B cell (primary cell): ENCODE measurements at regions not wholly inside any gene's neighbourhood (a gene's known extent, or its start where the extent isn't known, plus 50 kb on each side); places are given as distances from the start of the nearest gene placed in this dataset.
A peak's percentile ranks its signal among the peaks of the same experiment; 100 is the strongest.

Source experiments
- ATAC-seq: fragments of 200-7000 bp; cut with Tn5 transposase; one replicate; pipeline ENCODE4 v1.10.0; 2021; ENCODE audit warnings: low read depth, mild to moderate bottlenecking, moderate number of reproducible peaks, moderate library complexity
- CTCF ChIA-PET: fragments of 350-600 bp; sonication (Branson Sonifier 250); formaldehyde crosslinking; loops from one replicate; lab custom pipeline; 2021; ENCODE audit warnings: antibody characterized with exemption, inconsistent platforms; lab: Charles Lee
- POLR2A ChIA-PET: fragments of 350-600 bp; sonication (Branson Sonifier 250); formaldehyde crosslinking; loops from one replicate; lab custom pipeline; 2021; ENCODE audit warnings: antibody characterized with exemption; lab: Charles Lee
- DNase-seq: peaks from one replicate; pipeline ENCODE4 v3.0.0; 2013
- H2AFZ ChIP-seq: 2 replicates; pipeline ENCODE4 v1.6.1; 2012; ENCODE audit warnings: mild to moderate bottlenecking, low read depth, low read length; ENCODE audit not compliant: insufficient read depth, poor library complexity, severe bottlenecking
- H3K27ac ChIP-seq, 2 donors: 1 replicate in 1 of 2; 2 replicates in 1 of 2; pipeline ENCODE4 v1.5.1; 2012 to 2013; ENCODE audit warnings: low read length in 2 of 2, mild to moderate bottlenecking in 2 of 2, moderate library complexity in 1 of 2
- H3K27me3 ChIP-seq, 4 experiments: fragments of 200-600 bp in 1 of 4; sonication (generic) in 1 of 4; replicated peaks in 1 of 4; 1 replicate in 2 of 4; 2 replicates in 2 of 4; pipeline versions ENCODE4 v1.6.1 to v1.7.0; 2013 to 2016; ENCODE audit warnings: low read length in 3 of 4, mild to moderate bottlenecking in 2 of 4, mixed read lengths in 1 of 4, moderate library complexity in 1 of 4; ENCODE audit not compliant: insufficient read depth in 4 of 4, control insufficient read depth in 3 of 4; ENCODE audit errors: control extremely low read depth in 1 of 4
- H3K36me3 ChIP-seq, 2 experiments: replicated peaks in 1 of 2; 1 replicate in 1 of 2; 2 replicates in 1 of 2; pipeline versions ENCODE4 v1.6.1 to v1.7.1; 2013; ENCODE audit warnings: low read length in 1 of 2; ENCODE audit not compliant: insufficient read depth in 2 of 2, control insufficient read depth in 1 of 2; ENCODE audit errors: control extremely low read depth in 1 of 2, extremely low read depth in 1 of 2
- H3K4me1 ChIP-seq, 2 donors: fragments of 200-600 bp in 1 of 2; sonication (generic) in 1 of 2; 1 replicate in 1 of 2; 2 replicates in 1 of 2; pipeline versions ENCODE4 v1.5.1 to v1.6.1; 2013 to 2017; ENCODE audit warnings: low read length in 2 of 2; ENCODE audit not compliant: control insufficient read depth in 2 of 2, insufficient read depth in 2 of 2
- H3K4me2 ChIP-seq: replicated peaks from 2 replicates; pipeline ENCODE3; 2012; ENCODE audit warnings: mild to moderate bottlenecking, low read depth, low read length; ENCODE audit not compliant: poor library complexity, severe bottlenecking
- H3K4me3 ChIP-seq, 5 experiments: fragments of 200-600 bp in 1 of 5; sonication (generic) in 1 of 5; 1 replicate in 3 of 5; 2 replicates in 2 of 5; pipeline versions ENCODE4 v1.5.1 to v1.7.0; 2011 to 2016; ENCODE audit warnings: low read length in 4 of 5, mild to moderate bottlenecking in 4 of 5, low read depth in 2 of 5, control low read depth in 1 of 5, moderate library complexity in 1 of 5; ENCODE audit not compliant: insufficient read depth in 1 of 5; ENCODE audit errors: control extremely low read depth in 1 of 5, extremely low read depth in 1 of 5
- H3K79me2 ChIP-seq: fragments of 200-600 bp; sonication (generic); one replicate; pipeline ENCODE4 v1.6.0; 2016; ENCODE audit warnings: low read length; ENCODE audit not compliant: control insufficient read depth, insufficient read depth
- H3K9ac ChIP-seq: fragments of 200-600 bp; sonication (generic); 2 replicates; pipeline ENCODE4 v1.6.1; 2017; ENCODE audit warnings: mild to moderate bottlenecking, low read length, moderate library complexity
- H3K9me3 ChIP-seq, 3 donors: one replicate each; pipeline versions ENCODE4 v1.6.1 to v1.7.1; 2013; ENCODE audit warnings: low read length in 2 of 3; ENCODE audit not compliant: control insufficient read depth in 2 of 3, insufficient read depth in 1 of 3; ENCODE audit errors: control extremely low read depth in 1 of 3
- H4K20me1 ChIP-seq: 2 replicates; pipeline ENCODE4 v1.6.0; 2012; ENCODE audit warnings: mild to moderate bottlenecking, low read length; ENCODE audit not compliant: insufficient read depth, control insufficient read depth, poor library complexity, severe bottlenecking
- H3K27ac Mint-ChIP-seq: one replicate; pipeline ENCODE4 v1.8.0; 2021; ENCODE audit warnings: mixed read lengths
- H3K27me3 Mint-ChIP-seq: one replicate; pipeline ENCODE4 v1.8.0; 2021; ENCODE audit warnings: mixed read lengths
- H3K4me1 Mint-ChIP-seq: one replicate; pipeline ENCODE4 v1.8.0; 2021; ENCODE audit warnings: mixed read lengths
- H3K4me3 Mint-ChIP-seq: one replicate; pipeline ENCODE4 v1.8.0; 2021; ENCODE audit warnings: mixed read lengths
- H3K9me3 Mint-ChIP-seq: one replicate; pipeline ENCODE4 v1.8.0; 2022; ENCODE audit warnings: mixed read lengths; ENCODE audit not compliant: insufficient read depth
- EZH2 ChIP-seq: IDR thresholded peaks from 2 replicates; pipeline ENCODE4 v1.6.1; 2012; ENCODE audit warnings: borderline replicate concordance, low read depth, mild to moderate bottlenecking, moderate library complexity, low read length; ENCODE audit not compliant: insufficient read depth, poor library complexity, severe bottlenecking
- WGBS: methylation state at CpG from one replicate; pipeline ENCODE4 v1.1.5; 2013; ENCODE audit warnings: missing lambda C conversion rate; ENCODE audit not compliant: insufficient coverage; 5-methylcytosine and 5-hydroxymethylcytosine counted together
- intact Hi-C: fragments of 100-400 bp; cut with micrococcal nuclease; formaldehyde crosslinking; loops from one replicate; pipeline ENCODE4 v1.10.0; 2022
- TF ChIP-seq, protein P1 (sequence below): fragments of 200-600 bp; IDR thresholded peaks from one replicate; pipeline ENCODE4 v1.8.0; 2022; ENCODE audit warnings: antibody characterized with exemption, mild to moderate bottlenecking

DNA sequence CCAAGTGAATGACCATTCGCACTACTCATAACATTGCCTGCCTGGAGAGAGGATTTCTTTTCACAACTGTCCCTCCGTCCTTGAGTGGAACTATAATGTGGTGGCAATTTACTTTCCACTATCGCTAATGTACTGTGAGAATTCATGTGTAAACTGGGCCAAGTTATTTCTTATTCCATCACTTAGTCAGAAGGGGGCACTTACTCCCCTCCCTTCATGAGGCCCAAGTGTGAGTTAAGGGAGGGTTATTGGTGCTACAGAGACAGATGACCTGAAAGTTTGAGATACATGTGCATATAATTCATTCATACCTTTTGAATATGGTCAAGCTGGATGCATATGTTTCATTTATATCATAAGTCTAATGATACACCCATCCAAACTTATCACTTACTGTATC lies 65.2 kb upstream of the LOC128125822 start:
- H3K79me2 ChIP-seq: no peaks in the 10 kb centered on the region
- H3K27ac ChIP-seq: no peak overlapping the region
- ChIA-PET CTCF (no interaction called here), POLR2A (no interaction called here)
- Mint-ChIP-seq H3K4me3 (no peak overlapping the region), H3K4me1 (peaks cover 5% of the 10 kb centered on the region), H3K9me3 (no peaks in the 10 kb centered on the region), H3K27me3 (no peaks in the 10 kb centered on the region), H3K27ac (no peak overlapping the region)
- no peak for DNase-seq
- H4K20me1 ChIP-seq: no peaks in the 10 kb centered on the region
- TF ChIP-seq, protein P1, sequence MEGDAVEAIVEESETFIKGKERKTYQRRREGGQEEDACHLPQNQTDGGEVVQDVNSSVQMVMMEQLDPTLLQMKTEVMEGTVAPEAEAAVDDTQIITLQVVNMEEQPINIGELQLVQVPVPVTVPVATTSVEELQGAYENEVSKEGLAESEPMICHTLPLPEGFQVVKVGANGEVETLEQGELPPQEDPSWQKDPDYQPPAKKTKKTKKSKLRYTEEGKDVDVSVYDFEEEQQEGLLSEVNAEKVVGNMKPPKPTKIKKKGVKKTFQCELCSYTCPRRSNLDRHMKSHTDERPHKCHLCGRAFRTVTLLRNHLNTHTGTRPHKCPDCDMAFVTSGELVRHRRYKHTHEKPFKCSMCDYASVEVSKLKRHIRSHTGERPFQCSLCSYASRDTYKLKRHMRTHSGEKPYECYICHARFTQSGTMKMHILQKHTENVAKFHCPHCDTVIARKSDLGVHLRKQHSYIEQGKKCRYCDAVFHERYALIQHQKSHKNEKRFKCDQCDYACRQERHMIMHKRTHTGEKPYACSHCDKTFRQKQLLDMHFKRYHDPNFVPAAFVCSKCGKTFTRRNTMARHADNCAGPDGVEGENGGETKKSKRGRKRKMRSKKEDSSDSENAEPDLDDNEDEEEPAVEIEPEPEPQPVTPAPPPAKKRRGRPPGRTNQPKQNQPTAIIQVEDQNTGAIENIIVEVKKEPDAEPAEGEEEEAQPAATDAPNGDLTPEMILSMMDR: no peak
- no peak for TF ChIP-seq EZH2
- H3K4me1 ChIP-seq: peaks cover 0 to 7% of the 10 kb centered on the region in 2 donors
- H3K4me2 ChIP-seq: no peak overlapping the region
- H2AFZ ChIP-seq: no peak overlapping the region
- no CpG with 5 or more reads among the region's 3 CpGs for WGBS
- ATAC-seq: no peak
- H3K9me3 ChIP-seq: no peaks in the 10 kb centered on the region
- no peak overlapping the region for H3K9ac ChIP-seq
- intact Hi-C loops: no loop called here
- H3K27me3 ChIP-seq: no peaks in the 10 kb centered on the region
- H3K4me3 ChIP-seq: no peak overlapping the region
- no peaks in the 10 kb centered on the region for H3K36me3 ChIP-seq

DNA sequence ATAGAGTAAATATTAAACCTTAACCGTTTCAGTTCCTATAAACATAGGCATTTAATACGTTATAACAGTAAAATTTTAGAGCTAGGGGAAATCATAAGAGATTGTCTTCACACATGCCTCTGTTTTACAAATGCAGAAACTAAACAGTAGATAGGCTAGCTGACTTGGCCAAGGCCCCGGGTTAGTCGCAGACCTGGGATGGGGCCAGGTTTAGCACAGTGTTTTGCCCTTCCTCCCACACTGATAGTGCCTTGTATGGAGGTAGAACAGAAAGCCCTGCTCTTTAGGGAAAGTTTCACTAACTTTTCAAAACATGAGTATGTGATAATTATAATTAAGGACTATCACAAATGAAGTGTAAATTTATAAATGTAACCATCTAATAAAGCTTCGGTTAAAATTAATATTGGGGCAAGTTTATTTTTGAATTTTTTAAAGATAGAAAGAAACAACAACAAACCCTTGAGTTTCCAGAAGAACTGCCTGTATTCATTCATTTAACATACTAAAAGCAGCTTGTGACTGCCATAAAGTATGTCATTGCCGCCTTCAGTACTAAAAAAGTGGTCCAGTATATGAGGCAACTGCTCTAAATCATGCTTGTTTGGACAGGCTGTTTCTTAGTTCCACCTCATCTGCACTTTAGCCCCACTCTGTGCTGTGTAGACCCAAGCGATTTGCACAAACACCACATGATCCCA lies 62.5 kb upstream of the LOC128125822 start:
- H3K36me3 ChIP-seq: no peaks in the 10 kb centered on the region
- peak; percentile 21 for ATAC-seq
- intact Hi-C loops: no loop called here
- ChIA-PET POLR2A (no interaction called here), CTCF (interaction anchor here (1.2 kb wide), 1 partner anchor 89 kb away, joined by 5 read pairs; no protein-coding TSS in a partner anchor)
- H3K4me3 ChIP-seq: no peak overlapping the region
- WGBS: no CpG with 5 or more reads among the region's 7 CpGs
- no peak overlapping the region for H3K4me2 ChIP-seq
- peaks cover 0 to 3% of the 10 kb centered on the region in 2 donors for H3K4me1 ChIP-seq
- TF ChIP-seq, protein P1: no peak
- TF ChIP-seq EZH2: no peak
- H3K9ac ChIP-seq: no peak overlapping the region
- Mint-ChIP-seq H3K27ac (no peak overlapping the region), H3K4me3 (no peak overlapping the region), H3K4me1 (peaks cover 3% of the 10 kb centered on the region), H3K9me3 (no peaks in the 10 kb centered on the region), H3K27me3 (no peaks in the 10 kb centered on the region)
- no peaks in the 10 kb centered on the region for H3K79me2 ChIP-seq
- peak; percentile 8 for DNase-seq
- H3K27me3 ChIP-seq: no peaks in the 10 kb centered on the region
- H2AFZ ChIP-seq: no peak overlapping the region
- no peaks in the 10 kb centered on the region for H4K20me1 ChIP-seq
- no peaks in the 10 kb centered on the region for H3K9me3 ChIP-seq
- no peak overlapping the region for H3K27ac ChIP-seq
